A673 (cell line): ENCODE measurements at regions not wholly inside any gene's neighbourhood (a gene's known extent, or its start where the extent isn't known, plus 50 kb on each side); places are given as distances from the start of the nearest gene placed in this dataset.

Experiments
- CTCF ChIP-seq: fragments of 300-800, 200-600 bp; sonication (generic); conservative IDR thresholded peaks from 2 replicates; pipeline ENCODE4 v1.5.1; 2017; ENCODE audit warnings: low read depth, mild to moderate bottlenecking, antibody characterized with exemption, low read length, moderate library complexity, mixed read lengths
- EZH2 ChIP-seq: fragments of 200-600 bp; sonication (generic); IDR thresholded peaks from 2 replicates; pipeline ENCODE4 v1.6.1; 2017; ENCODE audit warnings: borderline replicate concordance, low read depth, mild to moderate bottlenecking, mixed read lengths, antibody characterized with exemption, low read length; ENCODE audit not compliant: poor library complexity, severe bottlenecking

- TF ChIP-seq CTCF (no peak), EZH2 (no peak)
Observed at GRCh38 chr5:77877516-77878355, 101.6 kb upstream of the TBCA start.
